ENCODE measurements at regions not wholly inside any gene's neighbourhood (a gene's known extent, or its start where the extent isn't known, plus 50 kb on each side); places are given as distances from the start of the nearest gene placed in this dataset.

GRCh38 chr2:150909090-150909489 lies 352.6 kb downstream of the RBM43 start:
- ChIA-PET CTCF (interaction anchor here (0.7 to 1.3 kb wide), 5 partner anchors 14 to 59 kb away, joined by 3 to 4 read pairs (median 4); no protein-coding TSS in a partner anchor), POLR2A (no interaction called here)
- TF ChIP-seq ZSCAN16 (tag by site-specific recombination; IDR thresholded peaks at IDR 0.05) (no peak), ZNF629 (tag by site-specific recombination; IDR thresholded peaks at IDR 0.05) (no peak), ZNF426 (tag by site-specific recombination; IDR thresholded peaks at IDR 0.05) (no peak), RBAK (tag by site-specific recombination; IDR thresholded peaks at IDR 0.05) (no peak), OSR2 (tag by site-specific recombination; IDR thresholded peaks at IDR 0.05) (no peak), ZNF664 (tag by site-specific recombination; IDR thresholded peaks at IDR 0.05) (no peak), KLF9 (tag by site-specific recombination; IDR thresholded peaks at IDR 0.05; ENCODE audit: low read depth) (no peak), ZNF768 (tag by site-specific recombination; IDR thresholded peaks at IDR 0.05) (no peak), BCL11B (tag by site-specific recombination; IDR thresholded peaks at IDR 0.05; ENCODE audit: low read depth) (no peak), ZNF211 (tag by site-specific recombination; IDR thresholded peaks at IDR 0.05; ENCODE audit: low read depth) (no peak), ZNF488 (tag by site-specific recombination; IDR thresholded peaks at IDR 0.05) (no peak), ZBTB8A (tag by site-specific recombination; IDR thresholded peaks at IDR 0.05) (no peak)
- TF ChIP-seq, protein P1, sequence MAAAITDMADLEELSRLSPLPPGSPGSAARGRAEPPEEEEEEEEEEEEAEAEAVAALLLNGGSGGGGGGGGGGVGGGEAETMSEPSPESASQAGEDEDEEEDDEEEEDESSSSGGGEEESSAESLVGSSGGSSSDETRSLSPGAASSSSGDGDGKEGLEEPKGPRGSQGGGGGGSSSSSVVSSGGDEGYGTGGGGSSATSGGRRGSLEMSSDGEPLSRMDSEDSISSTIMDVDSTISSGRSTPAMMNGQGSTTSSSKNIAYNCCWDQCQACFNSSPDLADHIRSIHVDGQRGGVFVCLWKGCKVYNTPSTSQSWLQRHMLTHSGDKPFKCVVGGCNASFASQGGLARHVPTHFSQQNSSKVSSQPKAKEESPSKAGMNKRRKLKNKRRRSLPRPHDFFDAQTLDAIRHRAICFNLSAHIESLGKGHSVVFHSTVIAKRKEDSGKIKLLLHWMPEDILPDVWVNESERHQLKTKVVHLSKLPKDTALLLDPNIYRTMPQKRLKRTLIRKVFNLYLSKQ (tag by site-specific recombination; IDR thresholded peaks at IDR 0.05; ENCODE audit: borderline replicate concordance): no peak
- TF ChIP-seq, protein P2, sequence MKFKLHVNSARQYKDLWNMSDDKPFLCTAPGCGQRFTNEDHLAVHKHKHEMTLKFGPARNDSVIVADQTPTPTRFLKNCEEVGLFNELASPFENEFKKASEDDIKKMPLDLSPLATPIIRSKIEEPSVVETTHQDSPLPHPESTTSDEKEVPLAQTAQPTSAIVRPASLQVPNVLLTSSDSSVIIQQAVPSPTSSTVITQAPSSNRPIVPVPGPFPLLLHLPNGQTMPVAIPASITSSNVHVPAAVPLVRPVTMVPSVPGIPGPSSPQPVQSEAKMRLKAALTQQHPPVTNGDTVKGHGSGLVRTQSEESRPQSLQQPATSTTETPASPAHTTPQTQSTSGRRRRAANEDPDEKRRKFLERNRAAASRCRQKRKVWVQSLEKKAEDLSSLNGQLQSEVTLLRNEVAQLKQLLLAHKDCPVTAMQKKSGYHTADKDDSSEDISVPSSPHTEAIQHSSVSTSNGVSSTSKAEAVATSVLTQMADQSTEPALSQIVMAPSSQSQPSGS (tag by site-specific recombination; IDR thresholded peaks at IDR 0.05; ENCODE audit: low read depth): no peak
- H3K4me1 ChIP-seq (ENCODE audit: control insufficient read depth, insufficient read depth, low read length): no peaks in the 10 kb centered on the region
- H3K9me3 ChIP-seq (ENCODE audit: control insufficient read depth, insufficient read depth, low read depth, low read length): no peaks in the 10 kb centered on the region
- no peak overlapping the region for H3K4me3 ChIP-seq (ENCODE audit: low read depth, low read length)
- H3K27ac ChIP-seq (ENCODE audit: extremely low read depth, low read depth, low read length): no peak overlapping the region
- H3K36me3 ChIP-seq (ENCODE audit: control insufficient read depth in 2 of 2, insufficient read depth in 1 of 2, low read length in 2 of 2): no peaks in the 10 kb centered on the region

DNA sequence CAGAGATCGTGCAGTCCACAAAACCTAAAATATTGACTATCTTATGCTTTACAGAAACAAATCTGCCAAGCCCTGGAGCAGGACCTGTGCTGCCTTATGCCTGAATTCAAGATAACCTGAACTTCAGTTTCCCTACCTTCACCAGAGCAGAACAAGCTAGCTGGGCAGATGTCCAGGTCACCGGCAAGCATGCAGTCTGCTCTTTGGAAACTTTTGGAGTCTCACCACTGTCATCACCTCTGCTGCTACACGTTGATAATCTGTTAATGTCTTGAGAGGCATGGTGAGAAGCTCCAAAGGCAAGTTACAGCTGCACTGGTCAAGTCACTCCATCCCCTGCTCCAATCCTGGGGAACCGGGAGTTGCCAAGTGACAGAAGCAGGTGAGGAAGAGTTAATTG lies 354.2 kb downstream of the RBM43 start:
- Histone ChIP-seq H3K4me1 (ENCODE audit: control insufficient read depth, insufficient read depth, low read length) (no peaks in the 10 kb centered on the region), H3K27ac (ENCODE audit: extremely low read depth, low read depth, low read length) (no peak overlapping the region), H3K4me3 (ENCODE audit: low read depth, low read length) (no peak overlapping the region), H3K9me3 (ENCODE audit: control insufficient read depth, insufficient read depth, low read depth, low read length) (no peaks in the 10 kb centered on the region), H3K36me3 (ENCODE audit: control insufficient read depth in 2 of 2, insufficient read depth in 1 of 2, low read length in 2 of 2) (no peaks in the 10 kb centered on the region)
- ChIA-PET CTCF (interaction anchor here (0.6 kb wide), 1 partner anchor 460 kb away, joined by 3 read pairs; no protein-coding TSS in a partner anchor), POLR2A (no interaction called here)
- no peak for TF ChIP-seq ZNF518A (tag by site-specific recombination; conservative IDR thresholded peaks at IDR 0.05; ENCODE audit: low read depth)
- no peak for TF ChIP-seq ZSCAN5A (tag by site-specific recombination; IDR thresholded peaks at IDR 0.05)
- TF ChIP-seq ZXDB (tag by site-specific recombination; IDR thresholded peaks at IDR 0.05): no peak
- no peak for TF ChIP-seq OVOL3 (tag by site-specific recombination; IDR thresholded peaks at IDR 0.05)
- no peak for TF ChIP-seq GLI4 (tag by site-specific recombination; IDR thresholded peaks at IDR 0.05)
- TF ChIP-seq ZNF768 (tag by site-specific recombination; IDR thresholded peaks at IDR 0.05): no peak
- TF ChIP-seq ZBTB17 (tag by site-specific recombination; IDR thresholded peaks at IDR 0.05): no peak
- no peak for TF ChIP-seq SALL2 (tag by site-specific recombination; IDR thresholded peaks at IDR 0.05; ENCODE audit: borderline replicate concordance)
- no peak for TF ChIP-seq SP2 (tag by site-specific recombination; IDR thresholded peaks at IDR 0.05)
- no peak for TF ChIP-seq ZNF37A (tag by site-specific recombination; IDR thresholded peaks at IDR 0.05)
- TF ChIP-seq ZNF2 (tag by site-specific recombination; IDR thresholded peaks at IDR 0.05): no peak
- TF ChIP-seq ZNF610 (tag by site-specific recombination; IDR thresholded peaks at IDR 0.05; ENCODE audit: borderline replicate concordance): no peak
- TF ChIP-seq ZNF114 (tag by site-specific recombination; IDR thresholded peaks at IDR 0.05): no peak
- no peak for TF ChIP-seq ZNF677 (tag by site-specific recombination; IDR thresholded peaks at IDR 0.05)

Measured in HEK293 (cell line).